Astrocyte (in vitro differentiated cells and primary cell): ENCODE measurements at regions not wholly inside any gene's neighbourhood (a gene's known extent, or its start where the extent isn't known, plus 50 kb on each side); places are given as distances from the start of the nearest gene placed in this dataset.

Source experiments
- DNase-seq: peaks from one replicate; pipeline ENCODE4 v3.0.0-alpha.2; 2010; ENCODE audit warnings: low read depth
- FAIRE-seq: peaks from 2 replicates; lab custom pipeline; 2011; peaks lifted over from hg19 to GRCh38; lab: Jason Lieb, UNC
- H2AFZ ChIP-seq: 2 replicates; pipeline ENCODE4 v1.6.0; 2012; ENCODE audit warnings: low read depth, low read length, inconsistent platforms
- H3K27ac ChIP-seq: 2 replicates; pipeline ENCODE4 v1.5.1; 2011; ENCODE audit warnings: low read depth, low read length, inconsistent platforms
- H3K27me3 ChIP-seq: 2 replicates; pipeline ENCODE4 v1.6.0; 2011; ENCODE audit warnings: low read length, inconsistent platforms; ENCODE audit not compliant: insufficient read depth
- H3K36me3 ChIP-seq: 2 replicates; pipeline ENCODE4 v1.5.1; 2011; ENCODE audit warnings: low read length, inconsistent platforms; ENCODE audit not compliant: insufficient read depth
- H3K4me1 ChIP-seq: 2 replicates; pipeline ENCODE4 v1.5.1; 2011; ENCODE audit warnings: low read length, inconsistent platforms; ENCODE audit not compliant: insufficient read depth
- H3K4me2 ChIP-seq: 2 replicates; pipeline ENCODE4 v1.6.0; 2012; ENCODE audit warnings: low read length, inconsistent platforms
- H3K4me3 ChIP-seq: 2 replicates; pipeline ENCODE4 v1.5.1; 2011; ENCODE audit warnings: low read depth, mild to moderate bottlenecking, low read length, inconsistent platforms; ENCODE audit not compliant: insufficient read depth
- H3K79me2 ChIP-seq: 2 replicates; pipeline ENCODE4 v1.6.0; 2012; ENCODE audit warnings: mild to moderate bottlenecking, low read length, inconsistent platforms; ENCODE audit not compliant: insufficient read depth
- H3K9ac ChIP-seq: 2 replicates; pipeline ENCODE4 v1.6.0; 2012; ENCODE audit warnings: mild to moderate bottlenecking, low read length, inconsistent platforms
- H3K9me3 ChIP-seq: 2 replicates; pipeline ENCODE4 v1.5.1; 2012; ENCODE audit warnings: low read depth, mild to moderate bottlenecking, low read length, inconsistent platforms; ENCODE audit not compliant: insufficient read depth
- H4K20me1 ChIP-seq: 2 replicates; pipeline ENCODE4 v1.6.0; 2012; ENCODE audit warnings: low read length, inconsistent platforms; ENCODE audit not compliant: insufficient read depth
- H3K27ac Mint-ChIP-seq: one replicate; pipeline ENCODE4 v1.8.0; 2021; ENCODE audit warnings: mild to moderate bottlenecking, mixed read lengths; ENCODE audit not compliant: unreplicated experiment
- H3K27me3 Mint-ChIP-seq: one replicate; pipeline ENCODE4 v1.8.0; 2021; ENCODE audit warnings: low read depth, mixed read lengths; ENCODE audit not compliant: unreplicated experiment
- H3K36me3 Mint-ChIP-seq: one replicate; pipeline ENCODE4 v1.8.0; 2021; ENCODE audit warnings: low read depth, mixed read lengths; ENCODE audit not compliant: unreplicated experiment
- H3K4me1 Mint-ChIP-seq: one replicate; pipeline ENCODE4 v1.8.0; 2021; ENCODE audit warnings: low read depth, mixed read lengths; ENCODE audit not compliant: unreplicated experiment
- H3K4me3 Mint-ChIP-seq: one replicate; pipeline ENCODE4 v1.8.0; 2021; ENCODE audit warnings: mild to moderate bottlenecking, moderate library complexity, mixed read lengths; ENCODE audit not compliant: unreplicated experiment
- H3K9me3 Mint-ChIP-seq: one replicate; pipeline ENCODE4 v1.8.0; 2021; ENCODE audit warnings: mild to moderate bottlenecking, mixed read lengths; ENCODE audit not compliant: unreplicated experiment
- CTCF ChIP-seq: IDR thresholded peaks from 2 replicates; pipeline ENCODE4 v1.5.1; 2011; ENCODE audit warnings: low read depth, mild to moderate bottlenecking, inconsistent platforms, low read length, moderate library complexity; ENCODE audit not compliant: insufficient read depth
- EZH2 ChIP-seq: IDR thresholded peaks from 2 replicates; pipeline ENCODE4 v1.6.1; 2012; ENCODE audit warnings: mild to moderate bottlenecking, low read length, inconsistent platforms; ENCODE audit not compliant: insufficient read depth

GRCh38 chr4:57172065-57172464 lies 61.9 kb upstream of the IGFBP7 start:
- Mint-ChIP-seq H3K4me3 (no peak overlapping the region), H3K36me3 (peaks cover 3% of the 10 kb centered on the region), H3K27me3 (no peaks in the 10 kb centered on the region), H3K4me1 (no peaks in the 10 kb centered on the region), H3K9me3 (peaks cover 10% of the 10 kb centered on the region), H3K27ac (no peak overlapping the region)
- Histone ChIP-seq H3K79me2 (no peaks in the 10 kb centered on the region), H3K36me3 (no peaks in the 10 kb centered on the region), H3K27me3 (no peaks in the 10 kb centered on the region), H3K9ac (no peak overlapping the region), H4K20me1 (no peaks in the 10 kb centered on the region), H3K4me1 (no peaks in the 10 kb centered on the region), H3K27ac (no peak overlapping the region), H3K9me3 (no peaks in the 10 kb centered on the region), H3K4me2 (no peak overlapping the region), H3K4me3 (no peak overlapping the region), H2AFZ (no peak overlapping the region)
- no peak for FAIRE-seq
- TF ChIP-seq CTCF, result no peak
- no peak for TF ChIP-seq EZH2
- DNase-seq, result no peak

GRCh38 chr4:57168982-57169381 lies 58.8 kb upstream of the IGFBP7 start:
- Histone ChIP-seq H3K9me3 (no peaks in the 10 kb centered on the region), H3K27me3 (peaks cover 7% of the 10 kb centered on the region), H2AFZ (no peak overlapping the region), H3K36me3 (no peaks in the 10 kb centered on the region), H4K20me1 (no peaks in the 10 kb centered on the region), H3K9ac (no peak overlapping the region), H3K27ac (no peak overlapping the region), H3K4me2 (no peak overlapping the region), H3K4me1 (no peaks in the 10 kb centered on the region), H3K79me2 (no peaks in the 10 kb centered on the region), H3K4me3 (no peak overlapping the region)
- FAIRE-seq (no peak), DNase-seq (no peak)
- Mint-ChIP-seq H3K4me3 (no peak overlapping the region), H3K4me1 (peaks cover 3% of the 10 kb centered on the region), H3K9me3 (peaks cover 10% of the 10 kb centered on the region), H3K27me3 (no peaks in the 10 kb centered on the region), H3K36me3 (peaks cover 3% of the 10 kb centered on the region), H3K27ac (no peak overlapping the region)
- TF ChIP-seq CTCF (no peak), EZH2 (no peak)

- Histone ChIP-seq H3K27me3 (peaks cover 7% of the 10 kb centered on the region), H3K4me3 (peak overlapping the region; percentile 79), H3K9ac (peak overlapping the region; percentile 88), H3K4me2 (peak overlapping the region; percentile 99), H2AFZ (peak overlapping the region; percentile 98), H3K9me3 (no peaks in the 10 kb centered on the region), H3K4me1 (peaks cover 8% of the 10 kb centered on the region), H4K20me1 (no peaks in the 10 kb centered on the region), H3K36me3 (no peaks in the 10 kb centered on the region), H3K27ac (peak overlapping the region; percentile 69), H3K79me2 (no peaks in the 10 kb centered on the region)
- FAIRE-seq (peak; percentile 41), DNase-seq (peak; percentile 73)
- H3K4me3 Mint-ChIP-seq, result peak overlapping the region; percentile 90
- peak; percentile 55 for TF ChIP-seq CTCF
- TF ChIP-seq EZH2, result no peak
- no peaks in the 10 kb centered on the region for H3K27me3 Mint-ChIP-seq
- no peaks in the 10 kb centered on the region for H3K36me3 Mint-ChIP-seq
- H3K9me3 Mint-ChIP-seq, result peaks cover 2% of the 10 kb centered on the region
- peaks cover 10% of the 10 kb centered on the region for H3K4me1 Mint-ChIP-seq
- H3K27ac Mint-ChIP-seq, result peak overlapping the region; percentile 14
Measured at GRCh38 chr4:57163530-57164459, 53.6 kb upstream of the IGFBP7 start.
